HG02588 (cell line): ENCODE measurements at regions not wholly inside any gene's neighbourhood (a gene's known extent, or its start where the extent isn't known, plus 50 kb on each side); places are given as distances from the start of the nearest gene placed in this dataset.

Experiments used
- ATAC-seq: cut with Tn5 transposase; IDR thresholded peaks from one replicate; pipeline ENCODE4 v1.9.1; 2021; ENCODE audit warnings: mild to moderate bottlenecking, moderate library complexity; ENCODE audit not compliant: unreplicated experiment

GRCh38 chr1:56320464-56321149, 258.8 kb downstream of the PLPP3 start:
- no peak for ATAC-seq

DNA sequence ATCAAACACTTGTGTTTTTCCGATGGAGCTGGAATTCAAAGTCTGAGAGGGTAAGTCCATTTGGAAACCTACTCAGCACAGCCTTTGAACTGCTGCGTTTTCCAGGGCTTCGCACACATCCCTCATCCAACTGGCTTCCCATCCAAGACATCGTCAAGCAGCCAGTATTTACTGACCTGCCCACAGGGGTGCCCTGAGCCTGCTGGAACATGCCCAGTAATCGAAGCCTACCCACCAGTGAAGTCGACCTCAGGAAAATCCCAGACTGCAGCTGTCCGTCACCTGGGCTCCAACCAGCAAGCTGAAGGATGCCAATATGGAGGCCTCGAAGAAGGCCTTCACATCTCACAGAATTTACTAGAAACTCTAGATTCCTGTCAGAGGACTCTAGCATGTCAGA, 261.6 kb downstream of the PLPP3 start:
- no peak for ATAC-seq

- ATAC-seq = no peak
These were observed 263.9 kb downstream of the PLPP3 start for GRCh38 chr1:56315293-56315942.

DNA sequence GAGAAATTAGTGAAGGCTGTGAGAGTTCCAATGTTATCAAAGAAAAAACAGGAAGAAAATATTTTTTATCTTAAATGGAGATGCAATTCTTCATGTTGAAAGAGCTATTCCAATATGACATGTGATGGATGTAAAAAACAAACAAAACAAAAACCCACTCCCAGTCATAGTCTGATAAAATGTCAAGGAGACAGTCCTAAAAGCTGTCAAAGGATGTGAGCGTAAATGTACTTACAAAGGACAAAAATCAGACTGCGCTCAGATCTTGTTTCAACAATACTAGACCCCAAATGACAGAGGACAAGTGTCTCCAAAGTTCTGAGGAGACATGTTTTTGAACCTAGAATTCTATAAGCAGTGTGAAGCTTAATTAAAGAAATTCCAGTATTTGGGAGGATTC, 265.8 kb downstream of the PLPP3 start:
- ATAC-seq = no peak

DNA sequence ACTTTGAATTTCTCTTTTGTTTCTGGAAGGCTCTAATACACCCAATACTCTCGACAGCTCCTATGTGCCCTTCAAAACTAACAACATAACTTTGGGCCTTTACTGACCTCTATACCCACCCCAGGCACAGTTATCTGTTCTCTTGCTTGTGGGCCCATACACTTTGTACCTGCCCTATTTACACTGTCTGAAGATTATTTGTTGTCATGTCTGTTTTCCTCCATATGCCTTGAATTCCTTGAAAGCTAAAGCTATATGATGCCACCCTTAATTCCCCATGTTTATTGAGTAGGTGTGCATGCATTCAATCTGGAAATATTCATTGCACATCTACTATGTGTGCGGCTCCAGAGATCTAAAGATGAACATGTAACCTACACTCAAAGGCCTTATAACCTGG, 267.6 kb downstream of the PLPP3 start:
- no peak for ATAC-seq

DNA sequence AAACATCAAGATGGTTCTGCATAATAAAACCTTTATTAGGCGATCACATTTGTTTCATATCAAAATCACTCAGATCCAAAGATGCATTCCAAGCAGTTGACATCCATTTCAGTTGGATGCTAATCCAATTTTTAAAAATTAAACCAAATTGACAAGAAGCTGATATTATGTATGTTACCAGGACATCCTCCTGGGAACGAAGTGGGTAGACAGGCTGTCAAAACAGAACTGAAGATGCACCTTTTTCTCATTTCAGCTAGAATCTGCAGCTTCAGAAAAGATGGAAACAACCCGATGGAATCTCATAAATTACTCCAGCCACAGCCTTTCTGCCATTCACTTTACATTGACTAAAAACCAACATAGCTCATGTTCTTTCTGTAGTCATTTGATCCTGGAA, 268.4 kb downstream of the PLPP3 start:
- no peak for ATAC-seq

GRCh38 chr1:56309065-56309464, 270.3 kb downstream of the PLPP3 start:
- no peak for ATAC-seq

- ATAC-seq = no peak
These were observed 274.4 kb downstream of the PLPP3 start for GRCh38 chr1:56304975-56305374.

GRCh38 chr1:56303805-56304204, 275.6 kb downstream of the PLPP3 start:
- ATAC-seq = no peak

DNA sequence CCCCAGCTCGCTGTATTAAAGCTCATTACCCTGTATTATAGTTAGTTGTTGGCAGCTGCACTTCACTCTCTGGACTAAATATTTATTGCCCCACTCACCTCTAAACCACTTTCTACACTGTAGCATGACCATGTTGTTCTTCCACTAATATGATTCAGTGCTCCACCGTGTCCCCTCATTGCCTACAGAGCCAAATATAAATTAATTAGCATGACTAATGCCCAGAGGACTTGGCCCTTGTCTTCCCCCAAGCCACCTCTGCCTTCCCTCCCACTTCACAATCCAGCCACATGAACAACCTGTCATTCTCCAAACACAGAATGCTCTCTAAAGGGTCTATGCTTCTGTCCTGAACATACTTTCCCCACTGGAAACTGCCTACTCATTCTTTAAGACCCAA, 276.5 kb downstream of the PLPP3 start:
- ATAC-seq = no peak

DNA sequence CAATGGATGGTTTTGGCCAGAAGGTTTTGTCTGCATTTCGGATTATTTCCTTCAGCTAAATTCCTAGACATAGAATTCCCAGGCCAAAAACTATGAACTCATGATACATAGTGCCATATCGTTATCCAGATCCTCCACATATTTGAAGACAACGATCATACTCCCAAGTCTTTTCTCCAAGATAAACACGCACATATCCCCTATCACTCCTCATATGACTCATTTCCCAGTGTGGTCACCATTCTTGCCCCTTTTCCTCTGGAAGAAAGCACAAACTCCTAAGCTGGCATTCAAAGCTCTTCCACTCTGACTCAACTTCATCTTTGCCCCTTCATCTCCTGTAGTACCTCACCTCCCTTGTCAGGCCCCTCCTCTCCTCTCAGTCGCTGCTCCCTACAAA, 277.6 kb downstream of the PLPP3 start:
- no peak for ATAC-seq

DNA sequence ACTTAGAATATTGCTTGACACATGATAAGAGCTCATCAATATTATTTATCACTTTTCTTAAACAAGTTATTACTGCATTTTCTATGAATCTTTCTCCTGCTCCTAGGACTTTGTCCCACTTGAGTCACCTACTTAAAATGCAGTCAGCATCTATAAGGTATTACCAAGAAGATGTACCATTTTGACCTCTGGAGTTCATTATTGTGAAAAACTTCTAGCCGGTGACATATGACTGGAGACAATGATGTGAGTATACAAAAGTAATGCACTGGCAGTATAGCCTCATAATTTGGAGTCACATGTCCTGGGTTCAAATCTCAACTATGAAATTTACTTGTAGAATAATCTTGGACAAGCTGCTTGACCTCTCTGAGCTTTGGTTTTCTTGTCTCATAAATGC, 278.5 kb downstream of the PLPP3 start:
- ATAC-seq = no peak

DNA sequence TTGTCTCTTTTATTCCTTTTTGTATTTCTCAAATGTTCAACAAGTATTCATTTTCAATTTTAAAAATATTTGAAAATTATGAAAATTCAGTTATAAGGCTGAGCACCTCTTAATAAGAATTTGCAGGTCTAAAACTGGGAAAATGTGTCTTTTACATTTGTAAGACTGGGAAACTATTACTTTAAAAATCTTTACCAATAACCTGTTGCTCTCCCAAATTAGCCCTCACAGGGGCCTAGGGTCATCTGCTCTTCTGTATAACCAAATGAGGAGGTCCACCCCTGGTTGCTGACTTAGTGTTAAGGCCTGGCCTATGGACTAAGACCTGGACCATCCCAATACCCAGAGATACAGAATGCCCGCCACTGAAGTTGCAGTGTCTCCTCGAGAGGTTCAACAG, 280.5 kb downstream of the PLPP3 start:
- no peak for ATAC-seq

- ATAC-seq = no peak
These were observed 281.5 kb downstream of the PLPP3 start for GRCh38 chr1:56297904-56298303.

- no peak for ATAC-seq
These were observed 282.2 kb downstream of the PLPP3 start for GRCh38 chr1:56297208-56297607.

- no peak for ATAC-seq
These were observed 283.1 kb downstream of the PLPP3 start for GRCh38 chr1:56295949-56296929.

GRCh38 chr1:56291374-56291919, 287.9 kb downstream of the PLPP3 start:
- no peak for ATAC-seq

GRCh38 chr1:56289260-56289659, 290.1 kb downstream of the PLPP3 start:
- ATAC-seq = no peak

GRCh38 chr1:56287721-56288120, 291.6 kb downstream of the PLPP3 start:
- ATAC-seq = no peak

- no peak for ATAC-seq
These were observed 292.4 kb downstream of the PLPP3 start for GRCh38 chr1:56286956-56287355.

DNA sequence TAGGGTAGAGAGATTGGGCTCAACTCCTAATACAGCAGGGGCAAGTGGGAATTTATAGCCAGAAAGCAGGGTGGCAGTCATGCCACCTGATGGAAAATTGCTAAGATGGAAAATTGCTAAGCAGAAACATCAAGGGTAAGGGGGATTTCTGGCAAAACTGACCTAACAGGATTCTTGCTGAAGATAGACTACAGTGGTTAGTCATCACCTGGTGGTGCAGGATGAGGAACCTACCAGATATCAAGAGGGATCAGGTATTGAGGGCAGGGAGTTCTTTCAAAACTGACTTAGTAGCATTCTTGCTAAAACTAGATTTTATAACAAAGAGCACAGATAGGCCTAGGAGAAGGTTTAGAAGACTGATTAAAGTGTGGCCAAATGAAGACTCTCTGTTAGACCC, 292.9 kb downstream of the PLPP3 start:
- ATAC-seq = no peak
